Glutamatergic neuron (in vitro differentiated cells): ENCODE measurements at regions not wholly inside any gene's neighbourhood (a gene's known extent, or its start where the extent isn't known, plus 50 kb on each side); places are given as distances from the start of the nearest gene placed in this dataset.

Experiments
- DNase-seq: peaks from one replicate; pipeline ENCODE4 v3.0.0; 2022
- H3K27ac Mint-ChIP-seq: one replicate; pipeline ENCODE4 v1.8.0; 2020; ENCODE audit warnings: mild to moderate bottlenecking, mixed read lengths, inconsistent platforms; ENCODE audit not compliant: unreplicated experiment
- H3K27me3 Mint-ChIP-seq: one replicate; pipeline ENCODE4 v1.8.0; 2020; ENCODE audit warnings: mild to moderate bottlenecking, moderate library complexity, mixed read lengths, inconsistent platforms; ENCODE audit not compliant: unreplicated experiment
- H3K36me3 Mint-ChIP-seq: one replicate; pipeline ENCODE4 v1.8.0; 2020; ENCODE audit warnings: mild to moderate bottlenecking, mixed read lengths, inconsistent platforms; ENCODE audit not compliant: unreplicated experiment
- H3K4me1 Mint-ChIP-seq: one replicate; pipeline ENCODE4 v1.8.0; 2020; ENCODE audit warnings: mild to moderate bottlenecking, low read depth, mixed read lengths, inconsistent platforms; ENCODE audit not compliant: unreplicated experiment
- H3K4me3 Mint-ChIP-seq: one replicate; pipeline ENCODE4 v1.8.0; 2020; ENCODE audit warnings: mild to moderate bottlenecking, mixed read lengths, inconsistent platforms; ENCODE audit not compliant: unreplicated experiment
- H3K9me3 Mint-ChIP-seq: one replicate; pipeline ENCODE4 v1.8.0; 2020; ENCODE audit warnings: mild to moderate bottlenecking, moderate library complexity, mixed read lengths, inconsistent platforms; ENCODE audit not compliant: unreplicated experiment
- CTCF ChIP-seq: fragments of 200-600 bp; sonication (generic); IDR thresholded peaks from one replicate; pipeline ENCODE4 v1.5.0; 2021; ENCODE audit not compliant: partially characterized antibody, unreplicated experiment

GRCh38 chr18:78722929-78723710, 256.5 kb upstream of the SALL3 start:
- no peak overlapping the region for H3K27ac Mint-ChIP-seq
- H3K4me1 Mint-ChIP-seq = no peaks in the 10 kb centered on the region
- TF ChIP-seq CTCF = no peak
- peaks cover 2% of the 10 kb centered on the region for H3K27me3 Mint-ChIP-seq
- H3K9me3 Mint-ChIP-seq = peaks cover 2% of the 10 kb centered on the region
- no peak for DNase-seq
- peaks cover 5% of the 10 kb centered on the region for H3K36me3 Mint-ChIP-seq
- H3K4me3 Mint-ChIP-seq = no peak overlapping the region

GRCh38 chr18:78724214-78724914, 255.3 kb upstream of the SALL3 start:
- Mint-ChIP-seq H3K27me3 (peaks cover 2% of the 10 kb centered on the region), H3K4me3 (no peak overlapping the region), H3K4me1 (no peaks in the 10 kb centered on the region), H3K9me3 (peaks cover 2% of the 10 kb centered on the region), H3K27ac (no peak overlapping the region), H3K36me3 (no peaks in the 10 kb centered on the region)
- DNase-seq = no peak
- TF ChIP-seq CTCF = no peak

- Mint-ChIP-seq H3K9me3 (peaks cover 2% of the 10 kb centered on the region), H3K36me3 (peaks cover under 1% of the 10 kb centered on the region), H3K27me3 (peaks cover 2% of the 10 kb centered on the region), H3K4me1 (no peaks in the 10 kb centered on the region), H3K27ac (no peak overlapping the region), H3K4me3 (no peak overlapping the region)
- TF ChIP-seq CTCF = no peak
- no peak for DNase-seq
These were observed 254.2 kb upstream of the SALL3 start for GRCh38 chr18:78725426-78725825.

- H3K4me1 Mint-ChIP-seq = no peaks in the 10 kb centered on the region
- peaks cover 1% of the 10 kb centered on the region for H3K27me3 Mint-ChIP-seq
- H3K36me3 Mint-ChIP-seq = peaks cover 4% of the 10 kb centered on the region
- TF ChIP-seq CTCF = no peak
- H3K4me3 Mint-ChIP-seq = no peak overlapping the region
- H3K27ac Mint-ChIP-seq = no peak overlapping the region
- no peak for DNase-seq
- peaks cover 4% of the 10 kb centered on the region for H3K9me3 Mint-ChIP-seq
These were observed 253.1 kb upstream of the SALL3 start for GRCh38 chr18:78726326-78727056.
